Daoy (cell line): ENCODE measurements at regions not wholly inside any gene's neighbourhood (a gene's known extent, or its start where the extent isn't known, plus 50 kb on each side); places are given as distances from the start of the nearest gene placed in this dataset.
"Not testable (repeated sequence)": the region's sequence is repeated elsewhere in the genome, so short reads cannot be mapped to it uniquely, and the experiment has no call there.

Experiments used
- DNase-seq: peaks from one replicate; pipeline ENCODE4 v3.0.0-alpha.2; 2015; ENCODE audit warnings: low read depth

DNA sequence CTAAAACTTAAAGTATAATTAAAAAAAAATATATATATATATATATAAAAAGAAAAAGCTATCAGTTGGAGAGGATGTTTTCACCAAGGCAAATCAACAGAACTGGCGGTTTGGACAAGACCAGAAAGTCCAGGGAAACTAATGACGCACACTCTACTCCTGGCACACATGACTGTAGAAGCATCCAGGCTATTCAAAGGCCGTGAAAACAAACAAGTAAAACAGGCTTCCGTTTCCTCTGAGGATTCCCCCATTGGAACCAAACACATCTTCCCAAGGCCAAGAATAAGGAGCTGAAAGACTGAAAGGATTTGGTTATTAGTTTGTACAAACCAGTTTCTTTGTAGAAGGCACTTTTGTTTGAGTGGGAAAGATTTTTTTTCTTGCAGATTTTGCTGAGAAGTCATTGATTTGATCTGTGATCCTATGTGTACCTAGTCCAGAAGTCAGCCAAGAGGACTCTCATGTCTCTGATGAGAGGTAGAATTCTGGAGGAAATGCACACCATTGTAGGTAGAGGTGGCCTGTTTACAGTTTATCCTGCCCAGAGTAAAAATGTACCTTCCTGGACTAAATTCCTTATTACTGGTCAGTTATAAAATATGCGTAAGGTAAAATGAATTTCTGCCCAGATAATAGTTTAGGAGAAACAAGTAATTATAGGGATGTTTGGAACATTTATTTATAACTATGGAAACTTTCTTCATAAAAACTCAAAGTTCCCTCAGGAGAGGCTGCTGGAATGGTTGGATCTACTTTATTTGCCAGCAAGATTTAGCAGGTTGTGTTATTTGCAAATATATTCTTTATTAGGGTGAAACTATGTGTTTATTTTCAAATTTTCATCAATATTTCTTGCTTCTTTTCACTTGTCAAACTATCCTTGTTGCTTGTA, 66.5 kb downstream of the DMP1 start:
- DNase-seq: no peak

DNA sequence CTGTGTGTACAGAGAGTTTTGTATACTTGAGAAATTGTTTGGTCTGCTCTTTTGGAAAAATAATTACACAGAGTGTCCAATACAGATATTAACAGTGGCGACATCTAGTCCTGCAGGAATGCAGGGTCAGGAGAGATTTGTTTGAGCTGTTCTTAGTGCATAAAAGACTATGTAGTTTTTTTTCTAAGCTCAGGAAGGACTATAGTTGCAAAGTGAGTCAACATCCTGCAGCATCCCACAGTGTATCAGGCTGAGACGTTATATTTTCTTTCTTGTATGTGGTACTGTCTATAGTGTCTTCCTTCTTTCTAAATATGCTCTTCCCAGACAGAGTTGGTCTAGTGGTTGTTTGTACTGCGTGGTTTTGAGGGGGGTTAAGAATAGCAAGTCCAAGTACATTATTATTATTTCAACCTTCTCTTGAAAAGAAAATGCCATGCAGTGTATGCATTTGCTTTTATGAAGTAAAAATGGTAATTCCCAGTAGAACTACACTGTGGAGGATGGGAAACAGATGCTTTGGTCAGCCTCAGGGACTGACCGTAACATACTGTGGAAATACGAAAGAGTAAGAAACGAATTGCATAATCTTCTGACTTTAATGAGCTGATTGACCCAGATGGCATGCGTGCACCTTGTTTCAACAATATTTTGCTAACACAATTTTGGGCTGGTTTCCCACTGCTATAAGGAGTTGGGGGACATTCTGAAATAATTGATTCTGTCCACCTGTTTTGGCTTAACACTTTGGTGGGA, 67.4 kb downstream of the DMP1 start:
- no peak for DNase-seq

DNA sequence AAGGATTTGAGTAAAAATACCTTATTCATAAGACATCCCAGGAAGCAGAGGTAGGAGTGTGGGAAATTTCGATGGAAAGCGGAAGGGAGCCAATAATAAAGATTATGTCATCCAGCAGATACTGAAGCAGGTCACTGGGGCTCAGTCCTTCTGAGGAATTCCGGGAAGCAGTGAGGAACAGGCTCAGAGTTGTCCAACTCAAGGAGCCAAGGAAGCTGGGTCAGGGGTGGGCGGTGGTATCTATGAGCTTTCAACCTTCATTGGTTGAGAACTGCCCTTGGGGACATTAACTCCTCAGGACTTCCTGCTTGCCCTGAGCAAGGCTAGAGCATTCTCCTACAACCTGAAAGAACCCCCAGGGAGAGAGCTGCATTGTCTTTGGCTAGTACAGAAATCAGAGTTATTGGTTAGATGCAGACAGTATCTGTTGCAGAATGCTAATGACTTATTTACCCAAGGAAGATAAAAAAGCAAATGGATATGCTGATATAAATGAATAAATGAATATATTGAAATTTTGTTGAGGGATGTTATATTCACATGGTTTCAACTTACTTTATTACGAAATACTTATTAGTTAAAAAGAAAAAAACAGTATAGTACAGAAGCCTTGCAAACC, 68.2 kb downstream of the DMP1 start:
- DNase-seq: no peak

- no peak for DNase-seq
Measured at GRCh38 chr4:87720094-87720691, 70.1 kb downstream of the DMP1 start.

GRCh38 chr4:87725287-87725686, 74.1 kb upstream of the IBSP start:
- DNase-seq: not testable (repeated sequence)

DNA sequence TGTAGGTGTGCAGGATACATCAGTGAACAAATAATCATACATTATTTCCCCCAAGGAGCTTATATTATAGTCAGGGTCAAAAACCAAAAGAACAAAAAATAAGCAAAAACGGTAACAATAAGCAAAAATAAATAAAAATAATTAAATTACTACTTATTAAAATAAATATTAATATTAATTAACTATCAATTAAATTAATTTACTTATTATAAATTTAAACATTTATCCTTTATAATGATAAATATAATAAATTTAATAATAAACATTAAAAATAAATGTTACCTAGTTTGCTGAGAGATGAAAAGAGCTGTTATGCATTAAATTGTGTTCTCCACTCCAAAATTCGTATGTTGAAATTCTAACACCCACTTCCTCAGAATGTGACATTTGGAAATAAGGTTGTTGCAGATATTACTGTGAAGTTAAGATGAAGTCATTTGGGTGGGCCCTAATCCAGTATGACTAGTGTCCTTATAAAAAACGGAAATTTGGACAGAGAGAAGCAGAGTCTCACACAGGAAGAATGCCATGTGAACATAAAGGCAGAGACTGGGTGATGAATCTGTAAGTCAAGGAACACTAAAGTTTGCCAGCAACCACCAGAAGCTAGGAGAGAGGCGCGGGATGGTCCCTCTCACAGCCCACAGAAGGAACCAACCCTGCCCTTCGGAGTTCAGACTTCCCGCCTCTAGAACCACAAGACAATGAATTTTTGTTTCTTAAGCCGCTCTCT, 67.2 kb upstream of the IBSP start:
- peak; percentile 31 for DNase-seq

DNA sequence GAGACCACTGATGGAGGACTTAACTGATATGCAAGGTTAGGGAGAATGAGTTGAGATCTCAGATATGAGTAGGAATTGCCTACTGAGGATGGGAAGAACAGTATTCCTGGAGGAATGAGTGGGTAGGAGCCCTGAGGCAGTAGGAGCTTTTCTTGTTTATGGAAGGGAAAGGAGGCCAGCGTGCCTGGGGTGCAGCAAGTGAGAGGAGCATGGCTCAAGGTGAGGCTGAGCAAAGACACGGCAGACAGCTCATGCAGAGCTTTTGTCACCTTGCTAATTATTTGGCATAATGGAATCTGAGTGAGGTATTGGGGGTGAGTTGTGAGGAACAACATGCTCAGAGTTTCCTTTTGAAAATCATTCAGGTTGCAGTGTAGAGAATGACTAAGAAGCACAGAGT, 65.3 kb upstream of the IBSP start:
- no peak for DNase-seq

- DNase-seq: peak; percentile 8
Measured at GRCh38 chr4:87734936-87735335, 64.4 kb upstream of the IBSP start.

DNA sequence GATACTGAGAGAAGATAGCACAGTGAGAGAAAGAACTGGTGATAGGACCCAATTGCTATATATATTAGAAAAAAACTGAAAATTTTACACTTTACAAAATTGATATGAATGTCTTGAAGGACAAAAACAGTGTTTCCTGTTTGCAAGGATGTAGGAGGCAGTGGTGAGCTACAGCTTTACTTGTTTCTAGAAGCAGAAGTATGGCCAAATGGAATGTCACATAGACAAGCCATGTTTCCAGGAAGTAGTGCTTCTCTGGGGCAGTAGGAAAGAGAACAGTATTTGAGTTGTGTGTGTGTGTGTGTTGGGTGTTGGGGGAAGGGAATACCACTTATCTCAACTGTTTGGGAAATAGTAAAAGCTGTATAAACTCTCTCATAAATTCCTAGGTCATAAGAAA, 60.9 kb upstream of the IBSP start:
- no peak for DNase-seq

DNA sequence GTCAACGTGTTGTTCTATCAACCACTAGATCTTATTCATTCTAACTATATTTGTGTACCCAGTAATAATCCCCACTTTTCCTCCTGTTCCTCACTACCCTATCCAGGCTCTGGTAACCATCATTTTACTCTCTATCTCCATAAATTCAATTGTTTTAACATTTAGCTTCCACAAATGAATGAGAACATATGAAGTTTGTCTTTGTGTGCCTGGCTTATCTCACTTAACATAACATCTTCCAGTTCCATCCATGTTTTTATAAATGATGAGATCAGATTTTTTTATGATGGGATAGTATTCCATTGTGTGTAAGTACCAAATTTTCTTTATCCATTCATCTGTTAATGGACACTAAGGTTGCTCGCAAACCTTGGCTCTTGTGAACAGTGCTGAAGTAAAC, 59.9 kb upstream of the IBSP start:
- DNase-seq: no peak

GRCh38 chr4:87745064-87745807, 54.1 kb upstream of the IBSP start:
- DNase-seq: no peak

- DNase-seq: no peak
Measured at GRCh38 chr4:87746001-87746400, 53.4 kb upstream of the IBSP start.
